ENCODE measurements at regions not wholly inside any gene's neighbourhood (a gene's known extent, or its start where the extent isn't known, plus 50 kb on each side); places are given as distances from the start of the nearest gene placed in this dataset.
"Not testable (repeated sequence)": the region's sequence is repeated elsewhere in the genome, so short reads cannot be mapped to it uniquely, and the experiment has no call there.

DNA sequence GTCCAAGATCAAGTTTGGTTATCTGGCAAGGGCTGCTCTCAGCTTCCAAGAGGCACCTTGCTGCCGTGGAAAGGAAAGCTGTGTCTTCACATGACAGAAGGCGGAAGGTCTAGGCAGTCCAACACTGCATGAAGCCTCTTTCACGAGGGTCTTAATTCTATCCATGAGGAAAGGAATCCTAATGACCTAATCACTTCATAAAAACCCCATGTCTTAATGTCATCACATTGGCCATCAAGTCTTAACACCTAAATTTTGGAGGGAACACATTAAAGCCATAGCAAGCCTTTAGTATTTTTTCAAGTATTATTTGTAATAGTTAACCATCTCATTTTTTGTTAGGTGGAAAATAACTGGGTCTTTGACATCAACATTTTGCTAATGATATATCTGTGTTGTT is 858.3 kb downstream of the FLRT2 start:
- H3K4me1 ChIP-seq (ENCODE audit: insufficient read depth, low read length) = no peaks in the 10 kb centered on the region
- no peaks in the 10 kb centered on the region for H3K27me3 ChIP-seq (ENCODE audit: insufficient read depth, low read length)
- H3K4me3 ChIP-seq (ENCODE audit: low read length) = no peak overlapping the region
- H3K9me3 ChIP-seq (ENCODE audit: low read depth, low read length) = no peaks in the 10 kb centered on the region

DNA sequence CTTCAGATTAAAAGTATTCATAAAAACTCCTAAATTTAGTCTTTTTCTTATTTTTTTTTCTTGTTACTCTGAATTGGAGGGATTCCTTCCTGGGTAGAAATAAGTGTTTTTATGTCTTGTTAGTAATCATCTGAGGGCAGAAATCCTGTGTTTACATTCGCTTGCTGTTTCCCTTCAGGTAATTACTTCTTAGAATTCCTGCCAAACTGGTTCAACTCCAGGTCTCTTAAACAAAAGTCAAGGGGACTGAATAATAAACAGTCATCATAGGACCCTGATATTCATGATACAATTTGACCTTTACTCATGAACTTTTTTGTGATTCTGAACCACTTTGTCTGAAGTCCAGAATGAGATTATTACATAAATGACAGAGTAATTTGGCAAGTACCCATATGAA is 843.9 kb downstream of the FLRT2 start:
- Histone ChIP-seq H3K27me3 (ENCODE audit: insufficient read depth, low read length) (no peaks in the 10 kb centered on the region), H3K4me1 (ENCODE audit: insufficient read depth, low read length) (no peaks in the 10 kb centered on the region), H3K4me3 (ENCODE audit: low read length) (no peak overlapping the region), H3K9me3 (ENCODE audit: low read depth, low read length) (no peaks in the 10 kb centered on the region)

DNA sequence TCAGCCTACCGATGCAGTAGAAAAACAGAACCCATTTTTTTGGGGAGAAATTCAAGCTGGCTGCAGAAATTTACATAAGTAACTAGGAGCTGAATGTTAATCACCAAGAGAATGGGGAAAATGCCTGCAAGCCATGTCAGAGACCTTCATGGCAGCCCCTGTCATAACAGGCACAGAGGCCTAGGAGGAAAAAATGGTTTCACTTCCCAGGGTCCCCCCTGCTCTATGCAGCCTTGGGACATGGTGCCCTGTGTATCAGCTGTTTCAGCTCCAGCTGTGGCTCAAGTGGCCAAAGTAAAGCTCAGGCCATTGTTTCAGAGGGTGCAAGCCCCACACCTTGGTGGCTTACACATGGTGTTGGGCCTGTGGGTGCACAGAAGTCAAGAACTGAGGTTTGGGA is 842.5 kb downstream of the FLRT2 start:
- H3K4me3 ChIP-seq (ENCODE audit: low read length) = no peak overlapping the region

DNA sequence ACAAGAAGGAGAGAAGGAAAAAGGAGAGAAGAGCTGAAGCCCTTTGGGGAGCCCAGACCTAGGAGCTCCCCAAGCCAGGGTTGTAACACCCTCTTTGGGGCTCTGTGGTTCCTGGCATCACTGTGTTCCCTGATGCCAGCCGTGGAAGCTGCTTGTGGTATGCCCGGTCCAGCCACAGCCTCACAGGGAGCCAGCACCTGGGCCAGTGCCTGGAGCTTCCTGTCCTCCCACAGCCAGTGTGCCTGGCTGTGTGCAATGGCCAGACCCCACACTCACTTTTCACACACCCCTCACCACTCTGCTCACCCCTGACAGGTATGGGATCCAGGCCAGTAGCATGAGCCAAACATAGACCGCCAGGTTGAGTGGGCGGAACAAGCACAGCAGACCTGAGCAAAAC is 834.7 kb downstream of the FLRT2 start:
- no peak overlapping the region for H3K4me3 ChIP-seq (ENCODE audit: low read length)
- H3K9me3 ChIP-seq (ENCODE audit: low read depth, low read length) = no peaks in the 10 kb centered on the region
- H3K27me3 ChIP-seq (ENCODE audit: insufficient read depth, low read length) = no peaks in the 10 kb centered on the region
- H3K4me1 ChIP-seq (ENCODE audit: insufficient read depth, low read length) = no peaks in the 10 kb centered on the region

More for the DNA sequence above, 842.5 kb downstream of the FLRT2 start:
- Histone ChIP-seq H3K9me3 (ENCODE audit: low read depth, low read length) (no peaks in the 10 kb centered on the region), H3K27me3 (ENCODE audit: insufficient read depth, low read length) (no peaks in the 10 kb centered on the region), H3K4me1 (ENCODE audit: insufficient read depth, low read length) (no peaks in the 10 kb centered on the region)

DNA sequence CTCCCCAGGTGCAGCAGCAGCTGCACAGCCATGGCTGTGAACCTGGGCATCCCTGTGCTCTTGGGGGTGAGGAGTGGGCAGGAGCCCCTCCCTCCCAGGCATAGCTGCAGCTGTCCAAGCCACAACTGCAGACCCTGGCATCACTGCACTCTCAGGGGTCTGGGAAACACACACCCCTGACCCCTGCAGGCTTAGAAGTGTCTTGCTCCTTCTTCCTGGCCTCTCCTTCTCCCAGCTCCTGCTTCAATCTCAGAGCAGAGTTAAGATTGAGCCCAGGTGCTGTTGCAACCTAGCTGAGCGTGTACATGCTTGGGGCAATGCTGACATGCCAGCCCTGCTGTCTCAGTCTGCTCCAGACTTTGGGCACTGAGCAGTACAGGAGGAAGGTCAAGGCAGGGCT is 833.6 kb downstream of the FLRT2 start:
- no peaks in the 10 kb centered on the region for H3K4me1 ChIP-seq (ENCODE audit: insufficient read depth, low read length)
- H3K9me3 ChIP-seq (ENCODE audit: low read depth, low read length) = no peaks in the 10 kb centered on the region
- H3K27me3 ChIP-seq (ENCODE audit: insufficient read depth, low read length) = no peaks in the 10 kb centered on the region
- H3K4me3 ChIP-seq (ENCODE audit: low read length) = no peak overlapping the region

GRCh38 chr14:86363047-86363446 is 833.1 kb downstream of the FLRT2 start:
- Histone ChIP-seq H3K4me3 (ENCODE audit: low read length) (no peak overlapping the region), H3K4me1 (ENCODE audit: insufficient read depth, low read length) (no peaks in the 10 kb centered on the region), H3K27me3 (ENCODE audit: insufficient read depth, low read length) (no peaks in the 10 kb centered on the region)

GRCh38 chr14:86357876-86358275 is 827.9 kb downstream of the FLRT2 start:
- Histone ChIP-seq H3K4me1 (ENCODE audit: insufficient read depth, low read length) (no peaks in the 10 kb centered on the region), H3K27me3 (ENCODE audit: insufficient read depth, low read length) (no peaks in the 10 kb centered on the region), H3K9me3 (ENCODE audit: low read depth, low read length) (no peaks in the 10 kb centered on the region), H3K4me3 (ENCODE audit: low read length) (no peak overlapping the region)

More at GRCh38 chr14:86363047-86363446, 833.1 kb downstream of the FLRT2 start:
- H3K9me3 ChIP-seq (ENCODE audit: low read depth, low read length) = no peaks in the 10 kb centered on the region

DNA sequence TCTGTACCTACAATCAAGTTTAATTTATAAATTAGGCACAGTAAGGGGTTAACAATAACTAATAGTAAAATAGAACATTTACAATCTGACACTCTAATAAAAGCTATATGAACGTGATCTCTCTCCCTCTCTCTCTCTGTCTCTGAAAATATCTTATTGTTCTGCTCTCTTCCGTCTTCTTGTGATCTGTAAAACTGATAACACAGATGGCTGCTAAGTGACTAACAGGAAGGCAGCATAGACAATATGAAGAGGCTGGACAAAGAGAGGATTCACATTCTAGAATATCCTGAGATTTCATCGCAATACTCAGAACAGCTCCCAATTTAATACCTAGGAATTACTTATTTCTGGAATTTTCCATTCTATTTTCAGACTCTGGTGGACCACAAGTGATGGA is 827.2 kb downstream of the FLRT2 start:
- Histone ChIP-seq H3K27me3 (ENCODE audit: insufficient read depth, low read length) (no peaks in the 10 kb centered on the region), H3K9me3 (ENCODE audit: low read depth, low read length) (no peaks in the 10 kb centered on the region), H3K4me3 (ENCODE audit: low read length) (no peak overlapping the region), H3K4me1 (ENCODE audit: insufficient read depth, low read length) (no peaks in the 10 kb centered on the region)

DNA sequence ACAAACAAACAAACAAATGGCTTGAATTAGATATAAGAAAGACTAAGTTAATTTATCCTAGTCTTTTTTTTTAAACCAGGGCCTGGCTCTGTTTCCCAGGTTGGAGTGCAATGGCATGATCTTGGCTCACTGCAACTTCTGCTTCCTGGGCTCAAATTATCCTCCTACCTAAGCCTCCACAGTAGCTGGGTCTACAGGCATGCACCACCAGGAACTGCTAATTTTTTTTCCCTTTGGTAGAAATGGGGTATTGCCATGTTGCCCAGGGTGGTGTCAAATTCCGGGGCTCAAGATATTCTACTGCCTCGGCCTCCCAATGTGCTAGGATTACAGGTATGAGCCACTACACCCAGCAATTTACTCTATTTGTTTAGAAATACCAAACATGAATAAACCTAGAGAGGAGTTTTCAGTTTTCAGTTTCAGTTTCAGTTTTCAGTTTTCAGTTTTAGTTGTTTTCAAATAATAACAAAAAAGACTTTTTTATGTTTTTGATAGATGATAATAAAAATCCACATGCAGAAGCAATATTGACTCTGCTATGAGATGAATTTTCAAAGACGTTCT is 817.0 kb downstream of the FLRT2 start:
- H3K27me3 ChIP-seq (ENCODE audit: insufficient read depth, low read length) = no peaks in the 10 kb centered on the region
- no peaks in the 10 kb centered on the region for H3K4me1 ChIP-seq (ENCODE audit: insufficient read depth, low read length)
- no peaks in the 10 kb centered on the region for H3K9me3 ChIP-seq (ENCODE audit: low read depth, low read length)
- no peak overlapping the region for H3K4me3 ChIP-seq (ENCODE audit: low read length)

GRCh38 chr14:86334355-86334754 is 804.4 kb downstream of the FLRT2 start:
- peaks cover 9% of the 10 kb centered on the region for H3K9me3 ChIP-seq (ENCODE audit: low read depth, low read length)
- H3K27me3 ChIP-seq (ENCODE audit: insufficient read depth, low read length) = no peaks in the 10 kb centered on the region
- no peaks in the 10 kb centered on the region for H3K4me1 ChIP-seq (ENCODE audit: insufficient read depth, low read length)
- H3K4me3 ChIP-seq (ENCODE audit: low read length) = no peak overlapping the region

DNA sequence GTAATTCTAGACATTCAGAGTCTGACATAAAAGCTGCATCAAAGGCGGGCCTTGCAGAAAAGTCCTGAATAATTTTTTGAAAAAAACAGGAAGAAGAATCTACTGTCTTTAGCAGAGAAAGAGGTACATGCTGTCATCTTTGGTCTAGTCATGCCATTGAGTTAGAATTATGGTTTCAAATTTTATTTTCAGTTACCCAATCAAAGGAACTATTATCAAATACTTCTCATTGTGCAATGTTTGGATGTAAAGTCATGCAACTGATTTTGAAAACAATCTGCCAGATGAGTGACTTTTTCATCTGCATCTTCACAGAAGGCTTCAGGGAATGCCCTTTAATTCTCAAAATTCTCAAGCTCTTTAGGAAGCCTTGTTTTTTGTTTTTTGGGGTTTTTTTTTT is 803.5 kb downstream of the FLRT2 start:
- Histone ChIP-seq H3K4me3 (ENCODE audit: low read length) (no peak overlapping the region), H3K4me1 (ENCODE audit: insufficient read depth, low read length) (no peaks in the 10 kb centered on the region), H3K27me3 (ENCODE audit: insufficient read depth, low read length) (no peaks in the 10 kb centered on the region), H3K9me3 (ENCODE audit: low read depth, low read length) (peaks cover 9% of the 10 kb centered on the region)

- no peaks in the 10 kb centered on the region for H3K27me3 ChIP-seq (ENCODE audit: insufficient read depth, low read length)
- no peaks in the 10 kb centered on the region for H3K4me1 ChIP-seq (ENCODE audit: insufficient read depth, low read length)
- no peak overlapping the region for H3K4me3 ChIP-seq (ENCODE audit: low read length)
- no peaks in the 10 kb centered on the region for H3K9me3 ChIP-seq (ENCODE audit: low read depth, low read length)
Measured at GRCh38 chr14:86331341-86331740, 801.4 kb downstream of the FLRT2 start.

GRCh38 chr14:86321151-86321550 is 791.2 kb downstream of the FLRT2 start:
- no peaks in the 10 kb centered on the region for H3K4me1 ChIP-seq (ENCODE audit: insufficient read depth, low read length)
- H3K4me3 ChIP-seq (ENCODE audit: low read length) = no peak overlapping the region
- no peaks in the 10 kb centered on the region for H3K9me3 ChIP-seq (ENCODE audit: low read depth, low read length)
- no peaks in the 10 kb centered on the region for H3K27me3 ChIP-seq (ENCODE audit: insufficient read depth, low read length)

- not testable (repeated sequence) for H3K4me1 ChIP-seq (ENCODE audit: insufficient read depth, low read length); H3K4me3 ChIP-seq (ENCODE audit: low read length)
Measured at GRCh38 chr14:86312154-86312665, 782.3 kb downstream of the FLRT2 start.

GRCh38 chr14:86311151-86311550 is 781.2 kb downstream of the FLRT2 start:
- no peaks in the 10 kb centered on the region for H3K27me3 ChIP-seq (ENCODE audit: insufficient read depth, low read length)
- H3K4me3 ChIP-seq (ENCODE audit: low read length) = no peak overlapping the region
- H3K9me3 ChIP-seq (ENCODE audit: low read depth, low read length) = no peaks in the 10 kb centered on the region
- no peaks in the 10 kb centered on the region for H3K4me1 ChIP-seq (ENCODE audit: insufficient read depth, low read length)

More at GRCh38 chr14:86312154-86312665, 782.3 kb downstream of the FLRT2 start:
- H3K9me3 ChIP-seq (ENCODE audit: low read depth, low read length); H3K27me3 ChIP-seq (ENCODE audit: insufficient read depth, low read length): not testable (repeated sequence)

DNA sequence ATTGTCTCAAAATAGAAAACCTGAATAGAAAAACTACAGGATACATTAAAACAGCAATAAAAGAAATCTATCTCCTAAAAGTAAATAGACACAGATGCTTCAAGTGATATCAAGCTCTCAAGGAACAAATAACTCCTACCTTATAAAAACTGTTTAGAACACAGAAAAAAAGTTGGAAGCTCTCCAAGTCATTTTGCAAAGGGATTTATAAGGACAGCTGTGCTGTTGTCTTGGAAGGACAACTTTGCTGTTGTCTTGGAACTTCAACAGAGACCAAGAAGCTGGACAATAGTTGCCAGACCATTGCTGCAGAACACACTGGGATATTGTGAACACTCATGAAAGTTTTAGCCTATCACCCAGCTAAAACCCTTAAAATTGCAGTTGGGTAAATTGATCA is 780.7 kb downstream of the FLRT2 start:
- H3K9me3 ChIP-seq (ENCODE audit: low read depth, low read length) = no peaks in the 10 kb centered on the region
- no peaks in the 10 kb centered on the region for H3K4me1 ChIP-seq (ENCODE audit: insufficient read depth, low read length)
- no peaks in the 10 kb centered on the region for H3K27me3 ChIP-seq (ENCODE audit: insufficient read depth, low read length)
- no peak overlapping the region for H3K4me3 ChIP-seq (ENCODE audit: low read length)
